Stomach smooth muscle (tissue), 2 donors: ENCODE measurements at regions not wholly inside any gene's neighbourhood (a gene's known extent, or its start where the extent isn't known, plus 50 kb on each side); places are given as distances from the start of the nearest gene placed in this dataset.

Experiments
- H3K27ac ChIP-seq: one replicate; pipeline ENCODE4 v1.7.0; 2013; ENCODE audit warnings: mild to moderate bottlenecking, low read length, inconsistent platforms
- H3K27me3 ChIP-seq, 2 donors: one replicate each; pipeline ENCODE4 v1.7.0; 2013; ENCODE audit warnings: low read length in 2 of 2; ENCODE audit not compliant: insufficient read depth in 2 of 2, control insufficient read depth in 1 of 2
- H3K36me3 ChIP-seq, 2 donors: one replicate each; pipeline ENCODE4 v1.7.0; 2013; ENCODE audit warnings: low read length in 2 of 2; ENCODE audit not compliant: control insufficient read depth in 2 of 2, insufficient read depth in 2 of 2
- H3K4me1 ChIP-seq: one replicate; pipeline ENCODE4 v1.7.0; 2013; ENCODE audit warnings: low read length; ENCODE audit not compliant: control insufficient read depth, insufficient read depth
- H3K4me3 ChIP-seq, 2 donors: one replicate each; pipeline ENCODE4 v1.7.0; 2013; ENCODE audit warnings: low read length in 2 of 2
- H3K9ac ChIP-seq, 2 donors: one replicate each; pipeline ENCODE4 v1.7.0; 2013; ENCODE audit warnings: low read length in 2 of 2, mild to moderate bottlenecking in 1 of 2
- H3K9me3 ChIP-seq, 2 donors: one replicate each; pipeline ENCODE4 v1.7.0; 2013; ENCODE audit warnings: low read length in 2 of 2; ENCODE audit not compliant: control insufficient read depth in 2 of 2
- donor health status: healthy.
- donor health status: Pancreatic carcinoma.

DNA sequence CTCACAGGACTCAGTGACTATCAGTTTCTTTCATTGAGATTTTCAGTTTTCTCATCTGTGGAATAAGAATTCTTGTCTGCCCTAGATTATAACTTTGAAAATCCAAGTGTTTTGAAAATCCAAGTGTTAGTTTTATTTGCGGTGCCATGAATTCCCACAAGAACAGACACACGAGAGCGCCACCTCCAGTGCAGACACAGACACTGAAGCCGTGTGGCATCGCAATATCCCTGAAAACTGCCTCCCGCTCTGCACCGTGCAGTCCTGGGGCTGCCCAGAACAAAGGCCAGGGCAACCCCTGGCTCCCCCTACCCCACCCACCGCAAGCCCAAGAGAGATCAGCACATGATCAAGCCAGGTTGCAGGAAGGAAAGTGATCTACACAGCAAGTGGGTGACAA is 229.5 kb upstream of the ASIC2 start:
- Histone ChIP-seq H3K27ac (no peak overlapping the region), H3K9me3 (peaks cover 5 to 7% of the 10 kb centered on the region in 2 donors), H3K27me3 (peaks cover 0 to 5% of the 10 kb centered on the region in 2 donors), H3K4me1 (no peaks in the 10 kb centered on the region), H3K36me3 (no peaks in the 10 kb centered on the region), H3K9ac (no peak overlapping the region), H3K4me3 (no peak overlapping the region)

- peaks cover 0 to 2% of the 10 kb centered on the region in 2 donors for H3K27me3 ChIP-seq
- no peaks in the 10 kb centered on the region for H3K36me3 ChIP-seq
- H3K27ac ChIP-seq, result no peak overlapping the region
- H3K4me3 ChIP-seq, result no peak overlapping the region
- no peaks in the 10 kb centered on the region for H3K4me1 ChIP-seq
- no peak overlapping the region for H3K9ac ChIP-seq
- H3K9me3 ChIP-seq, result peaks cover 10% of the 10 kb centered on the region in 2 donors
Measured at GRCh38 chr17:33523577-33523981, 230.5 kb upstream of the ASIC2 start.

- Histone ChIP-seq H3K9me3 (peaks cover 10 to 13% of the 10 kb centered on the region in 2 donors), H3K27me3 (peaks cover 0 to 2% of the 10 kb centered on the region in 2 donors), H3K36me3 (no peaks in the 10 kb centered on the region), H3K4me1 (no peaks in the 10 kb centered on the region), H3K27ac (no peak overlapping the region), H3K9ac (no peak overlapping the region), H3K4me3 (no peak overlapping the region)
Measured at GRCh38 chr17:33525186-33525585, 232.1 kb upstream of the ASIC2 start.

GRCh38 chr17:33526717-33527116 is 233.6 kb upstream of the ASIC2 start:
- Histone ChIP-seq H3K9ac (no peak overlapping the region), H3K4me1 (no peaks in the 10 kb centered on the region), H3K9me3 (peaks cover 10 to 13% of the 10 kb centered on the region in 2 donors), H3K27me3 (peaks cover 0 to 2% of the 10 kb centered on the region in 2 donors), H3K27ac (no peak overlapping the region), H3K36me3 (no peaks in the 10 kb centered on the region), H3K4me3 (no peak overlapping the region)

DNA sequence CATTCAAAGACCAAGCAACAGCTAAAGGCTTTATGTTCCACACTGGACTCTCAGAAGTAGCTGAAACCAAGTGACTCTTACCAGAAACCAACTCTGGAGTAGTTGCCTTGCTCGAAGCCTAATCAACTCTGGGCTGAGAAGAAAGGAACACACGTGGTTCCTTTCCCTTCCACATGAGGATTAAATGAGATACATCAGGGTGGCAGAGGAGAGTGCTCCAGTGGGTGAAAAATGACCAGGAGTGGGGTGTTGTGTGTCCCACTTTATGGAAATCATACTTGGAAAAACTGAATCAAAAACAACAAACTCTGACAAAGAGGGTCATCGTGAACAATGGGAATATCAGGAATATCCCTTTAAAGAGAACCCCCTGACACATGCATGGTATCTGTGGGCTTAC is 234.2 kb upstream of the ASIC2 start:
- H3K36me3 ChIP-seq, result no peaks in the 10 kb centered on the region
- no peaks in the 10 kb centered on the region for H3K4me1 ChIP-seq

GRCh38 chr17:33528846-33529245 is 235.8 kb upstream of the ASIC2 start:
- Histone ChIP-seq H3K4me1 (no peaks in the 10 kb centered on the region), H3K27ac (no peak overlapping the region), H3K27me3 (peaks cover 0 to 2% of the 10 kb centered on the region in 2 donors), H3K36me3 (no peaks in the 10 kb centered on the region), H3K9ac (no peak overlapping the region), H3K4me3 (no peak overlapping the region), H3K9me3 (peaks cover 10 to 13% of the 10 kb centered on the region in 2 donors)

More for the DNA sequence above, 234.2 kb upstream of the ASIC2 start:
- H3K9ac ChIP-seq, result no peak overlapping the region
- peaks cover 0 to 2% of the 10 kb centered on the region in 2 donors for H3K27me3 ChIP-seq
- H3K4me3 ChIP-seq, result no peak overlapping the region
- H3K9me3 ChIP-seq, result peaks cover 10 to 13% of the 10 kb centered on the region in 2 donors
- H3K27ac ChIP-seq, result no peak overlapping the region

- Histone ChIP-seq H3K9ac (no peak overlapping the region), H3K4me3 (no peak overlapping the region), H3K9me3 (peaks cover 10 to 13% of the 10 kb centered on the region in 2 donors), H3K36me3 (no peaks in the 10 kb centered on the region), H3K27me3 (peaks cover 0 to 2% of the 10 kb centered on the region in 2 donors), H3K4me1 (no peaks in the 10 kb centered on the region), H3K27ac (no peak overlapping the region)
Measured at GRCh38 chr17:33529816-33530215, 236.7 kb upstream of the ASIC2 start.

DNA sequence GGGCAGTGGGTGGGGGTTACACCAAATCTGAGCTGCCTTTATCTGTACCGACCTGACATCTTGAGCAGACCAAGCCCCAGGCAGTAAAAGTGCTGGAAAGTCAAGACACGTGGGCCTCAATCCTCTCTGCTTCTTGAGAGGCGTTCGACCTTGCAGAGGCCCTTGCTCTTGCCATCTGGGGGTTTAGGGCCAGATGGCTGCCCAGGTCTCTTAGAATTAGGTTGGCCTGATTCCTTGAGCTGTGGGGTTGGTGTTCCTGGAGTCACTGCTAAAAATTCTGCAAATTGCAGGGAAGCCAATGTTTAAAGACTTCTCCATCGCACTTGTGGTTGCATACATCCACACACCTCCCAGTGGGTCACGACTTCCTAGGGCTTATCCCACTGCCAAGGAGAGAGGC is 238.2 kb upstream of the ASIC2 start:
- Histone ChIP-seq H3K4me1 (no peaks in the 10 kb centered on the region), H3K27ac (no peak overlapping the region), H3K36me3 (no peaks in the 10 kb centered on the region), H3K9ac (no peak overlapping the region), H3K9me3 (peaks cover 10 to 13% of the 10 kb centered on the region in 2 donors), H3K4me3 (no peak overlapping the region), H3K27me3 (peaks cover 0 to 2% of the 10 kb centered on the region in 2 donors)

GRCh38 chr17:33534087-33534486 is 241.0 kb upstream of the ASIC2 start:
- H3K9me3 ChIP-seq, result no peaks in the 10 kb centered on the region
- no peaks in the 10 kb centered on the region for H3K36me3 ChIP-seq
- H3K4me3 ChIP-seq, result no peak overlapping the region
- no peak overlapping the region for H3K9ac ChIP-seq
- H3K27ac ChIP-seq, result no peak overlapping the region
- no peaks in the 10 kb centered on the region for H3K27me3 ChIP-seq
- H3K4me1 ChIP-seq, result no peaks in the 10 kb centered on the region

GRCh38 chr17:33545124-33545523 is 252.0 kb upstream of the ASIC2 start:
- H3K4me1 ChIP-seq, result no peaks in the 10 kb centered on the region
- H3K36me3 ChIP-seq, result no peaks in the 10 kb centered on the region
- H3K9me3 ChIP-seq, result no peaks in the 10 kb centered on the region
- no peak overlapping the region for H3K4me3 ChIP-seq
- H3K27ac ChIP-seq, result no peak overlapping the region
- peaks cover 3 to 6% of the 10 kb centered on the region in 2 donors for H3K27me3 ChIP-seq
- no peak overlapping the region for H3K9ac ChIP-seq

DNA sequence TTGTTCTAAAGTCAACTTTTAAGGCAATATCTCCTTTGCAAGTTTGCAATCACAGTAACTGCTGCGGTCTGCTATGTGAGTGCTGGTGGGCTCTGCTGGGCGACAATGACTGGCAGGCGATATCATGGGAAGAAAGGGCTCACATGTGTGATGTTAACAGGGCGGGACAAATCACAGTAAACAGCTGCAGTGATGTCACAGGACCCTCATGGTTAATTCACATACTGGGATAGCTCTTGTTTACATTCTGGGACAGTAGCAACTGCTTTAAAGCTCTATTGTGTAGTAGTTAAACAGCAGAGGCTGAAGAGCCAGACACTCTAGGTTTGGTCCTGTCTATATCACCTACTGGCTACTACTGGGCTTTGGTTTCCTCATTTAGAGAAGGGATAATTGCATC is 257.2 kb upstream of the ASIC2 start:
- Histone ChIP-seq H3K27me3 (peaks cover 3 to 11% of the 10 kb centered on the region in 2 donors), H3K36me3 (no peaks in the 10 kb centered on the region), H3K9ac (no peak overlapping the region), H3K9me3 (no peaks in the 10 kb centered on the region), H3K4me1 (no peaks in the 10 kb centered on the region), H3K27ac (no peak overlapping the region), H3K4me3 (no peak overlapping the region)
